LoVo (cell line): ENCODE measurements at regions not wholly inside any gene's neighbourhood (a gene's known extent, or its start where the extent isn't known, plus 50 kb on each side); places are given as distances from the start of the nearest gene placed in this dataset.

Experiments
- DNase-seq: peaks from one replicate; pipeline ENCODE4 v3.0.0-alpha.2; 2016; ENCODE audit warnings: low spot score

DNA sequence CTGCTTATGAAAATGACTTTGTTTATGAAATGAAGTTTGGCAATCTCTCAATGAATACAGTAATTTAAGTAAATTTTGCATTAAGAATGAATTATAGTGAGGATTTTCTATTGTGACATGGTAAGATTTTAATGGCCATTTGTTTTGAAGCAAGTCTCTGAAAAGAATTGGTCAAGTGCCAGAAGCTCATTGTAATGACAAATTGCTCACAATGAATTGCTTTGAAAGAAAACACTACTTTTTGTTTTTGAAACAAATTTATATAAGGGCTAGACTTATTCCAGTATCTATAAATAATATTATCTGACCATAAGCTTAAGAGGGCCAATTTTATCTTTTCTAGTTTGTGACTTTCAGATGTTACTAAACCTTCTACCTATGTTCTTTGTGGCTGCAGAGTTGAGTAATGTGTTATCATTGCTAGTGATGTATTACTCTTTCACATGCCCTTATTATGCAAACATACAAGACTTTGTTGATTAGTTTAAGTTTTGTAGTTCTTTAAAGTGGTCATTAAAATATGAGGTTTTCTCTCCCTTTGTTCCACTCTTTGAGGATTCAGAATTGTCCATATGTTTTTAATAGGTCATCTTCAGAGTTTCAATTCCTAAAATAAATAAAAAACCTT is 93.0 kb upstream of the ZNF608 start:
- DNase-seq = no peak

DNA sequence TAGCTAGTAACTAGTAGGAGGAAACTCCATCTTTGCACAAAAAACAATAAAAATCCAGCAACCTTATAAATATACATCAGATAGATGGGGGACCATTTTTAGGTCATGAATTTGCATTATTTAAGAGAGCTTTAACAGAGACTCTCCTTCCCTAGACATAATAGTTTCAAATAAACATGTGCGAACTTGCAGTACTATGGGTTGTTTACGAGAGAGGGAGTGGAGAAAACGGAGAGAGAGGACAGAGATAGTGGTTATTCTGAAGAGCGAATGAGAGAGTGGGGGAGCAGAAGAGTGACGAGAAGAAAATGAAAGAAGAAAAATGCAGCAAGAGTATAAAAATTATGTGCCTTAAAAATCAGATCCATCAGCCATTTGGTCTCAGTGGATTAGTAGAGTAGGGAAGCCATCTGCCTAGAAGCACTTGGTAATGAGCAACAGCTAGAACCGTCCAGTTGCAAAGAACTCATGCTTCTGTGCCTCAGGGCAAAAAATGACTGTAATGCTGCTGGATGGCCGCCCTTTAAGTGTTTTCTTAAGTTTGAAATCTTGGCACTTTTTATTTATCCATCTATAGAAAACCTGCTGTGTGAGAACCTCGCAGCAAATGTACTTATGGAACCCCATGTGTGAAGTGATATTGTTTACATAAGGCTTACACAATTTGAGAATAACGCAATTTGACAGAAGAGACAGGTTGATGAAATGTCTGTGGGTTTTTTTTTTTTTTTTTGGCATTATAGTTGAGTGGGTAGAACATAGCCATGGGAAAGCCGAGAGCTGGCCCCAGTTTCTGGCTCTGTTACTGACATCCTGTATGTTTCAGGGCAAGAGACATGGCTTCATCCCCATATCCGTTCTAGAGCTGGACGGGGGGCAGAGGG is 95.6 kb upstream of the ZNF608 start:
- DNase-seq = no peak

DNA sequence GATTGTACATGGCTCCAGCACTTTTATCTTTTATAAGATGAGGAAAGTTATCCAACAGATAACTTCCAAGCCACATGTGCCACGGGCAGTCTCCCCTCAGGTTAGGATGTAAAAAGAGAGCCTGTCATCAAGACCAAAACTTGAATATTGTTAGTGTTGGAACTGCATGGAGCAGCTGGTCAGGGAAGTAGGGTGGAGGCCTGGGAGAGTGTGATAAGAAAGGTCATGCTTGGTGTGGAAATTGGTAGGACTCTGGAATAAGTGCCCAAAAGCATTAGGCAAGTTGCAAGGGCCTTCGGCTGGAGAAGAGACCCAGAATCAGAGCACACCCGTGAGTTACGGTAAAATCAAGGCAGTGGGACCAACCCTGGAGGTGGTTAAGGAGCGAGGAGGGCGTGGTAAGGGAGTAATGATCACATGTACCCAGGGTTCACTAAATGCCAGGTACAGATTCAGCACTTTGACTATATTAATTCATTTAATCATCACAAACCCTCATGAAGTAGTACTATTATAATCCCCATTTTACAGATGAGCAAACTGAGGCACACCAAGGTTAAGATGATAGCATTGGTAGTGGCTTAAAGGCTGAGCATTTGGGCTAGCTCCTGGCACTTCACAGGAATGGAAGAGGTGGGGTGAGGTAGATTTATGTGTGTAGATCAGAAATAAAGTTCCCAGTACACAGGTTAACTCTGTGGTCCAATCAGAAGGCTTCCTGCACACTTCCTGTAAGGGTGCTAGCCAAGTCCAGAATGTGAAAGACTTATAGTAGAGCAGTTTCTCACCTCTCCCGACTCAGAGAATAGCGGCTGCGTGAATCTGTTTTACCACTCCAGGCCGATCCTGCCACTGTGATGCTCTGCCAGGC is 96.5 kb upstream of the ZNF608 start:
- DNase-seq = no peak

GRCh38 chr5:124843596-124843899 is 97.1 kb upstream of the ZNF608 start:
- DNase-seq = no peak

GRCh38 chr5:124844371-124844920 is 98.0 kb upstream of the ZNF608 start:
- no peak for DNase-seq

GRCh38 chr5:124847907-124848306 is 101.5 kb upstream of the ZNF608 start:
- no peak for DNase-seq

- no peak for DNase-seq
These were observed 103.3 kb upstream of the ZNF608 start for GRCh38 chr5:124849774-124850173.

GRCh38 chr5:124856726-124857125 is 110.3 kb upstream of the ZNF608 start:
- no peak for DNase-seq

GRCh38 chr5:124858612-124859011 is 112.2 kb upstream of the ZNF608 start:
- DNase-seq = no peak

GRCh38 chr5:124859027-124859426 is 112.6 kb upstream of the ZNF608 start:
- DNase-seq = no peak

DNA sequence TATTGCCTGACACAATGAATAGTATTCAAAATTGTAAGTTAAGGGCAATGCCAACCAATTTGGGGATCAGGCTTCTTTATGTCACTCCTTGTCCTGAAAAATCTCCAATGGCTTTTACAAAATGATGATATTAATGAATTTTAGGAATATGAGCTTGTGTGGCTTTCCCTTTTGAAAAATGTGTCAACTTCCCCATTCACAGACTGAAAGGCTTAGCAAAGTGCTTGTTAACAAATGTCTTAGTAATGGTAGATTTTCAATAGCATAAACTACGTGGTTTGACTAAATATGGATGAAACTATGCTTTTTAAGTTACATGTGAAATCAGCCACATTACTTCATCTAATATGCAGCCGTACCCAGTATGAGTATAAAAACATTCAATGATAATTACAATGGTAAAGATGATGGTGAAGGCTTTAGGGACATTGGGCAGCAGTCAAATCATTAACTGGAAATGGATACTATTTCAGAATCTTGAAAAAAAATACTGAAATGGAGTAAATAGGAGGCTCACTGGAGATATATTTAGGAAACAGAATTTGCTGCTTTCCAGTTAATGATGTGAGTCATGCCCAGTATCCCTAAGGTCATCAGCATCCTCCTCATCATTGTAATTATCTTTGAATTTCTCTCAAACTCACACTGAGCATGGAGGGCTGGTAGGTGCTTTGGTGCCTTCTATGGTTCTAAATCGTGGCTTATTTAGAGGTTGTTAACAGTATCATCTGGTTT is 113.3 kb upstream of the ZNF608 start:
- no peak for DNase-seq

DNA sequence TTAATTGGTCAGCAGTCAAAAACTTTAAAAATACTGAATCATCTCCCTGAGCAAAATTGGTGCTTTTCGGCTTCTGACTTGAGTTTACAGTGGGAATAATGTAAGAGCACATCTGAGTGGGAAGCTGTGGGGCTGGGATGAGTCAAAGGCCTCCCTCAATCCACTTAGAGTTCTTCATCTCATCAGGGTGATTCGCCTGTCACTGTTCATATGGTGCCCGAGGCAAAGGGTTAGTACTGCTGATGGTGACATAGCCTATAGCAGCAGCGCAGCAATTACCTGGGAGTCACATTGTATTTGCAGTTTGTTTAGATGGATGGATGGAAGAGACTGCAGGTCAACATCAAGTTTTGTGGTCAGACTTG is 113.8 kb upstream of the ZNF608 start:
- no peak for DNase-seq

DNA sequence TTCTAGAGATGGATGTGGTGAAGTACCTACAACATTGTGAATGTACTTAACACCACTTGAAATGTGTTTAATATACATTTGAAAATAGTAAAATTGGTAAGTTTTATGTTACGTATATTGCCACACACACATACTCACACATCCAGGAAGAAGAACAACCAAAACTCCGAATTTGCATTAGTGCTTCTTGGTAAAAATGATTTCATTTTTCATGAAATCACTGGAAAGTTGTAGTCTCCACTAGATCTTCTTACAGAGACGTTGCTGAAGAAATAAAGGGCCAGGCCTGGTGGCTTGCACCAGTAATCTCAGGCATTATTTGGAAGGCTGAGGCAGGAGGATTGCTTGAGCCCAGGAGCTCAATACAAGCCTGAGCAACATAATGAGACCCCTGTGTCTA is 118.6 kb upstream of the ZNF608 start:
- DNase-seq = no peak

DNA sequence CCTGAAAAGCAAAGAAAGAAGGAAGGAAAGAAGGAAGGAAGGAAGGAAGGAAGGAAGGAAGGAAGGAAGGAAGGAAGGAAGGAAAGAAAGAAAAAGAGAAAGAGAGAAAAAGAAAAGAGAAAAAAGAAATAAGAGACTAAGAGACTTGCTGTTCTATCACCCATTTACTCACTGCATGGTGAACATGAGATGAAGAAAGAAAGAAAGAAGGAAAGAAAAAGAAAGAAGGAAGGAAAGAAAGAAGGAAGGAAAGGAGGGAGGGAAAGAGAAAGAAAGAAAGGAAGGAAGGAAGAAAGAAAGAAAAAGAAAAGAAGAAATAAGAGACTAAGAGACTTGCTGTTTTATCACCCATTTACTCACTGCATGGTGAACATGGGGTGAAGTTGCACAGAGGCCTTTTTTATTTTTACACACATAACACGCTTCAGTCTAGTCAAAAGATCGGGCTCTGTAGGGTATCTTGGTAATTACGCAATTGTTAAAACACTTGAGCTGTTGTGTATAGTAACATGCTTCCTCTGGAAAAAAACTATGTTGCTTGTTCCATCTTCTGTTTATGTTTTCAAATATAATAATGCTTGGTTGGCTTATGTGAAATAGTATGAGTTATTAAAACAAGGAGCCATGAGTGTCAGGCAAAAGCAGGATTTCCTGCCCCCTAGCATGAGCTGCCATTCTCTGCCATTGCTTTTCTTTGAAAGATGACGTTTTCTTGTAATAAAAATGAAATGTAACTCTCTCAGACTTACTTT is 119.3 kb upstream of the ZNF608 start:
- no peak for DNase-seq

DNA sequence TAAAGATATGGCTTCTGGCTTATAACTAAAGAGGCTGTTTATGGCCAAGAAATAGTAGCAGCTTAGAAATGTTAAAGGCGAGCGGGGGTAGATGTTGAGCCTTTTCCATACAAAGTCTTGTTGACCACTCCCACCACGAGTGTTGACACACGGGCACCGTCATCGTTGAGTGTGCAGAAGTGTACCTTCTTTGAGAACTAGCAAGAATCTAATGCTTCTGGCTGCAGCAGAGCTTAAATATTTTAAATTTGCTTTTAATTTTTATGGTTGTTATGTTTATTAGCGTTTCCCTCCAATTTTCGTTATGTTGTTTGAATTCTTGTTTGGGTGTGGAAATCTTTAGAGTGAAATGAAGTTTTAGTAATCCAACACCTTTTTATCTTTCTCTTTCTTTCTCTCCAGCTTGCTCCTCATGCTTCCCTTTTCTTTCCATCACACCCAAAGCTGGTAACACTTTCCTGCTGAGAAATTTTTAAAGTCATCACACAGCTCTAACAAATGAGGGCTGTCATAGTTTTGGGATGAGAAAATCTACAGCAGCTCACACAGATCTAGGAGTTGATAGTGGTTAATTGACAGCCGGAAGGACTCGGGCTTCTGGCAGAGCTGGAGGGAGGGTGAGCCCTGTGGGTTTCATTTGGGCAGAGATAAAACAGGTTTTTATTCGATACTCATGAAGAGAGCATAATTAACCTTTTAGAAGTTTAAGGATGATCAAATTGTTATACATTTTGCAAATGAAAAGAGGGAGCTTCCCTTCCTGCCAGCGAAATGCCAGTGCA is 120.1 kb upstream of the ZNF608 start:
- no peak for DNase-seq

- DNase-seq = no peak
These were observed 120.8 kb upstream of the ZNF608 start for GRCh38 chr5:124867137-124867704.

DNA sequence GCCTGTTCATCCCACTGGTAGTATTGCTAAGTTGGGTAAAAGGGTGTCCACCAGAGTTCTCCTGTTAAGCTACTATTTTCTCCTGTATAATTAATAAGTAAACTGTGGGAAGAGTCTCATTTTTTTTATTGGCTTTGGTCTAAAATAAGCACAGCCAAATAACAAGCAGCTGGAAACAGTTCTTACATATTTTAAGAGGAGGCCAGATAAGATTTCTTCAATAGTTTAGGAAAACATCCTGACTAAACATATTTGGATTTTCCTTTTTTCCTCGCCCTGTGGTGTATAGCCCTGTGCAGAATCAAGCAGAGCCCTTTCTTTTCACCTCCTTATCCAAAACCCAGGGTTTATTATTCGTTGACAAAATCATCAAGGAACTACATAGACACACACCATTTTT is 122.2 kb upstream of the ZNF608 start:
- no peak for DNase-seq

- DNase-seq = no peak
These were observed 123.1 kb upstream of the ZNF608 start for GRCh38 chr5:124869426-124870033.

DNA sequence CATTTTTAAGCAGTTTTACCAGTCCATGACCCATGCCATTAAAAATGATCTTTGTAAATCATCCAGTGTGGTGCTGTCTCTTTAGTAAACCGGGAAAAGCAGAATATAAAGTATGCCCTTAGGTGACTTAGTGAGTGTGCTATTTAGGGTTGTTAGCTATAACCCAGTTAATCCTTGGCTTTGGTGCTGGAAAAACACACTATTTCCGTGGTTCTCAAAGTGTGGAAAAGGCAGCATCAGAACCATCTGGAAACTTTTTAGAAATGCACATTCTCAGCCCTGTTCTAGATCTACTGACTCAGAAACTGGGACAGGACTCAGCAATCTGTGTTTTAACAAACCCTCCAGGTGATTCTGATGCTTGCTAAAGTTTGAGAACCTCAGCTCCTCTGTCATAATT is 123.6 kb upstream of the ZNF608 start:
- no peak for DNase-seq

GRCh38 chr5:124871303-124871702 is 124.9 kb upstream of the ZNF608 start:
- no peak for DNase-seq
